SW 1271 (cell line): ENCODE measurements at regions not wholly inside any gene's neighbourhood (a gene's known extent, or its start where the extent isn't known, plus 50 kb on each side); places are given as distances from the start of the nearest gene placed in this dataset.
A peak's percentile ranks its signal among the peaks of the same experiment; 100 is the strongest.

Experiments used
- DNase-seq, 2 experiments: peaks; one replicate each; lab custom pipeline; 2025; lab: John Stamatoyannopoulos, UW

GRCh38 chr1:60173729-60174505 is 100.3 kb upstream of the C1orf87 start:
- no peak for DNase-seq

- DNase-seq: no peak
These were observed 99.4 kb upstream of the C1orf87 start for GRCh38 chr1:60173006-60173405.

GRCh38 chr1:60171801-60172200 is 98.2 kb upstream of the C1orf87 start:
- no peak for DNase-seq

GRCh38 chr1:60170709-60171108 is 97.1 kb upstream of the C1orf87 start:
- DNase-seq: no peak

- no peak for DNase-seq
These were observed 95.6 kb upstream of the C1orf87 start for GRCh38 chr1:60169206-60169605.

GRCh38 chr1:60162936-60163335 is 89.4 kb upstream of the C1orf87 start:
- no peak for DNase-seq

- no peak for DNase-seq
These were observed 86.6 kb upstream of the C1orf87 start for GRCh38 chr1:60160141-60160540.

GRCh38 chr1:60156371-60156770 is 82.8 kb upstream of the C1orf87 start:
- DNase-seq: no peak

- no peak for DNase-seq
These were observed 80.4 kb upstream of the C1orf87 start for GRCh38 chr1:60153961-60154360.

- no peak for DNase-seq
These were observed 79.3 kb upstream of the C1orf87 start for GRCh38 chr1:60152891-60153290.

- DNase-seq: no peak
These were observed 77.7 kb upstream of the C1orf87 start for GRCh38 chr1:60151311-60151710.

GRCh38 chr1:60149251-60149650 is 75.7 kb upstream of the C1orf87 start:
- no peak for DNase-seq

GRCh38 chr1:60146884-60147283 is 73.3 kb upstream of the C1orf87 start:
- DNase-seq: no peak

- no peak for DNase-seq
These were observed 72.2 kb upstream of the C1orf87 start for GRCh38 chr1:60145771-60146170.

- no peak for DNase-seq
These were observed 68.2 kb upstream of the C1orf87 start for GRCh38 chr1:60141743-60142142.

GRCh38 chr1:60141276-60141675 is 67.7 kb upstream of the C1orf87 start:
- DNase-seq: no peak

- DNase-seq: no peak
These were observed 63.8 kb upstream of the C1orf87 start for GRCh38 chr1:60137406-60137805.

- no peak for DNase-seq
These were observed 62.8 kb upstream of the C1orf87 start for GRCh38 chr1:60136395-60136794.

GRCh38 chr1:60134716-60135115 is 61.1 kb upstream of the C1orf87 start:
- DNase-seq: no peak

GRCh38 chr1:60133848-60134247 is 60.3 kb upstream of the C1orf87 start:
- no peak for DNase-seq

- DNase-seq: peak; percentile 11 to 50
These were observed 59.6 kb upstream of the C1orf87 start for GRCh38 chr1:60133000-60133673.

GRCh38 chr1:60132108-60132507 is 58.5 kb upstream of the C1orf87 start:
- no peak for DNase-seq

- DNase-seq: no peak
These were observed 57.1 kb upstream of the C1orf87 start for GRCh38 chr1:60130703-60131102.

- peak in 1 of 2 experiments; percentile 1 for DNase-seq
These were observed 56.3 kb upstream of the C1orf87 start for GRCh38 chr1:60129911-60130310.
